NCI-H748 (cell line): ENCODE measurements at regions not wholly inside any gene's neighbourhood (a gene's known extent, or its start where the extent isn't known, plus 50 kb on each side); places are given as distances from the start of the nearest gene placed in this dataset.

Experiments
- DNase-seq: peaks from one replicate; lab custom pipeline; 2025; ENCODE audit not compliant: unreplicated experiment; lab: John Stamatoyannopoulos, UW

DNA sequence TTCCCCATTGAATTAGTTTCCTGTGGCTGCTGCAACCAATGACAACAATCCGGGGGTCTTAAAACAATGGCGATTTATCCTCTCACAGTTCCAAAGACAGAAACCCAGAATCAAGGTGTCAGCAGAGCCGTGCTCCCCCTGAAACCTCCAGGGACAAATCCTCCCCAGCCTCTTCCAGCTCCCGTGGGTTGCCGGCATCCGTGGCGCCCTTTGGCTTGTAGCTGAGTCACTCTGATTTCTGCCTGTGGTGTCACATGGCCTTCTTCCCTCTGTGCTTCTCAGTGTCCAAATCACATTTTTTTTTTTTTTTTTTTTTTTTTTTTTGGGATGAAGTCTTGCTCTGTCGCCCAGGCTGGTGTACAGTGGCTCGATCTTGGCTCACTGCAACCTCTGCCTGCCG lies 64.5 kb upstream of the STX18 start:
- DNase-seq = no peak

GRCh38 chr4:4605849-4606248 lies 64.0 kb upstream of the STX18 start:
- no peak for DNase-seq

DNA sequence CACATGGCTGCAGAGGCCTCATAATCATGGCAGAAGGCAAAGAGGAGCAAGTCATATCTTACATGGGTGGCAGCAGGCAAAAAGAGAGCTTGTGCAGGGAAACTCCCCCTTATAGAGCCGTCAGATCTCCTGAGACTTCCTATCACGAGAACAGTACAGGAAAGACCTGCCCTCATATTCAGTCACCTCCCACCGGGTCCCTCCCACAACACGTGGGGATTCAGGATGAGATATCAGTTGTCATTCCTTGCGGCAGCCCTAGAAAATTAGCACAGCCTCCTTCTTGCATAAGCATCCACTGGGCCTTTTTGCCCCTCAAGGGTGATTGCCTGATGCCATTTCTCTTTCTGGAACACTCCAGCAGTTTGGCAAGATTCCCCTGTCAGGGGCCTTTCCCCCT lies 61.7 kb upstream of the STX18 start:
- DNase-seq = no peak

DNA sequence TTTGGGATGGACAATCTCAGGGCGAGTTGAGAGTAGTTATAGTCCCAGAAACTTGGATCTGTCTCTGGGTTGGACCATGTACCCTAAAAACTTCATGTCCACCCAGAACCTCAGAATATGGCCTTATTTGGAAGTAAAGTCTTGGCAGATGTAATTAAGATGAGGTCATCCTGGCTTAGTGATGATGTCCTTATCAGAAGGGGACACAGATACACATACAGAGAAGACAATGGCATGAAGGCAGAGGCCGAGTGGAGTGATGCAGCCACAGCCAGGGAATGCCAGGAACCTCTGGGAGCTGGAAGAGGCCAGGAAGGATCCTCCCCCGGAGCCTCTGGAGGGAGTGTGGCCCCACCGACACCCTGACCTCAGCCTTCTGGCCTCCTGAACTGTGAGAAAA lies 61.2 kb upstream of the STX18 start:
- DNase-seq = no peak

GRCh38 chr4:4602468-4602867 lies 60.6 kb upstream of the STX18 start:
- no peak for DNase-seq

DNA sequence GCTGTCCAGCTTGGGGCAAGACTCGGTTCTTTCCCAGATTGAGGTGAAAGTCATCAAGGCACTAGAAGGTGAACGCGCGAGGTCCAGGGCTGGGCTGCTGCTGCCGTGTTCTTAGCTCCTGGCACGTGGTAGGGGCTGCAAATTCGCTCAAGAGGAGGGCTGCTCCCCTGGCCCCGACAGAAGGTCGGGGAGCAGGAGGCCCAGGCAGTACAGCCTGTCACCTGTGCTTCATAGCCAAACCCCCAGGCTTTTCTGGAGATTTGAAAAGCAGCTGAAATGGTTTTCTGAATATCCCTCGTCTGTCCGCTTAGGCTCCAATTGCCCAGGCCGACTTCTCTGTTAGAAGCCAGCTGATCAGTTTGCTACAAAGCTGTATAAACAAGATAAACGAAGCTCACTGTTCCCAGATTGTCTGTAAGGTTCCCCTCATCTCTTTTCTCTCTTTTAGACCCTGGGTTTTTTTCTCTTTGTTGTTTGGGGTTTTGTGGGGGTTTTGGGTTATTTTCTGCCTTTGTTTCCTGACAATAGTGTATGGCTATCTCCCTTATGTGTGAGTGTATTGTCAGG lies 60.0 kb upstream of the STX18 start:
- DNase-seq = no peak

DNA sequence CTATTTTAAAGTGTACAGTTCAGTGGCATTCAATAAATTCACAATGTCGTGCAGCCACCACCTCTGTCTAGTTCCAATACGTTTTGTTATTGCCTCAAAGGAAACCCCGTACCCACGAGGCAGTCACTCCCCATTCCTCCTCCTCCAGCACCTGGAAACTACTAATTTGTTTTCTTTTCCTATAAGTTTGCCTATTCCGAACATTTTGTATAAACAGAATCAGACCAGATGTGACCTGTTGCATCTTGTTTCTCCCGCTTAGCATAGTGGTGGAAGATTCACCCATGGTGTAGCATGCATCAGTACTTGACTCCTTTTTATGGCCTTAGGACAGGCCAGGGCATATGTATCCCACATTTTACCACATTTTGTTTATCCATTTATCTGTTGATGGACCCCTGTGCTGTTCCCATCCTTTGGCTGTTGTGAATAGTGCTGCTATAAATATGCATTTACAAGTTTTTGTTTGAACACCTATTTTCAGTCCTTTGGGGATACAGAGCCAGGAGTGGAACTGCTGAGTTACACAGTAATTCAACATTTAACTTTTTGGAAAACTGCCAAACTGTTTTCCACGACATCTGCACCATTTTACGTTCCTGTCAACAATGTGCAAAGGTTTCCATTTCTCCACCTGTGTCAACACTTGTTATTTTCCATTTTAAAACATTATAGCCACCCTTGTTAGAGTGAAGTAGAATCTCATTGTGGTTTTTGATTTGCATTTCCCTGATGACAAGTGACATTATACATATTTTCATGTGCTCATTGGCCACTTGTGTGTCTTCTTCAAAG lies 57.8 kb upstream of the STX18 start:
- peak; percentile 88 for DNase-seq

DNA sequence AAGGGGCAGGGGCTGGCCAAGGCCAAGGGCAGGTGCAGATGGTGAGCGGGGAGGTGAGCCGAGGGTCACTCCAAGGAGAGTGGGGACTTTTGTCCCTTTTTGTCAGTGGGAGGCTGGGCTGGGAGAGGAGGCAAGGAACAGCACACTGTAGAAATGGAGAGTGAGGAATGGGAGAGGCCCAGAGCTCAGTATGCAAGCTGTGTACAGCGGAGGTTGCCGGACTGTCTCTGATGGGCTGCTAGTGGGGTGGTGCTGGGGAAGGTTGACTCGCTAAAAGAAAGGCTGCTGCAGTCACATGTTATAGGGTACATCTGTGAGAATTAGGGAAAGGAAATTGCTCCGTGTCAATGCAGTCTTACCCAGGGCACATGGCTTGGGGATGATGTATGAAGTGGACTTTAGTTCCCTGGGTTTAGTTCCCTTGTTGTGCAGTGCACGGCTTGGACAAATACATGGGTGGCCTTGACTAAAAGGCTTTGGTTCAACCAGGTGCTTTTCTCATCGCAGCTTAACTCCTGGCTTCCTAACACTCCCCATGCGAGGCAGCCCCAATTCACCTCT lies 57.1 kb upstream of the STX18 start:
- no peak for DNase-seq

DNA sequence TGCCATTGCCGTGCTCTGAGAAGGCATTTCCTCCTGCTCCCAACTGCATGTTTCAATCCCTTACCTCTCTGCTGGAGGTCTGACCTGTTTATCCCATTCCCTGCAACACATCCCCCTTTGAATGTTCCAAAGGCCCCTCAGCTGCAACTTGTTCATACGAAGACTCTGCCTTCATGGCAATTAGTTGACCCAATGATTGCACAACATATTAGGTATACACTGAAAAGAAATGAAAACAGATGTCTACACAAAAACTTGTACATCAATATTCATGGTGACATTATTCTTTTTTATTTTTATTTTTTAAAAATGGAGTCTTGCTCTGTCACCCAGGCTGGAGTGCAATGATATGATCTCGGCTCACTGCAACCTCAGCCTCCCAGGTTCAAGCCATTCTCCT lies 54.9 kb upstream of the STX18 start:
- no peak for DNase-seq

DNA sequence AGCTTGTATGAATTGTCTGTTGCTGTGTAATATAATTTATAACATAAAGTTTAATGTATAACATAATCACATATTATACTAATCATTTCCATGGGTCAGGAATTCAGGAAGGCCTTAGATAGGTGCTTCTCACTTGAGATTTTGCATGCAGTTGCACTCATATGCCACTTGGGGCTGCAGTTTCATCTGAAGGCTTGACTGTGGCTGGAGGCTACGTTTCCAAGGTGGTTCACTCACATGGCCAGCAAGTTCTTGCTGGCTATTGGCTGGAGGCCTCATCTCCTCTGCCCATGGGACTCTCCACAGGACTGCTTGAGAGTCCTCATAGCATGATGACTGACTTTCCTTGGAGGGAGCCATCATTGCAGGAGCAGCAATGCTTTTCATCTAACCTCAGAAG lies 53.4 kb upstream of the STX18 start:
- no peak for DNase-seq

- DNase-seq = no peak
These were observed 52.6 kb upstream of the STX18 start for GRCh38 chr4:4594285-4594920.

- DNase-seq = peak; percentile 22
These were observed 51.9 kb upstream of the STX18 start for GRCh38 chr4:4593596-4594284.

- DNase-seq = no peak
These were observed 50.6 kb upstream of the STX18 start for GRCh38 chr4:4592414-4592813.
